Mammary epithelial cell (primary cell): ENCODE measurements at regions not wholly inside any gene's neighbourhood (a gene's known extent, or its start where the extent isn't known, plus 50 kb on each side); places are given as distances from the start of the nearest gene placed in this dataset.

ENCODE experiments used
- EZH2 ChIP-seq: IDR thresholded peaks from 2 replicates; pipeline ENCODE4 v1.6.1; 2012; ENCODE audit warnings: low read length, inconsistent platforms, borderline replicate concordance
- TF ChIP-seq, protein P1 (sequence below), 2 donors: IDR thresholded peaks in 1 of 2; conservative IDR thresholded peaks in 1 of 2; 2 replicates each; pipeline ENCODE4 v1.5.1; 2011 to 2012; ENCODE audit warnings: inconsistent platforms in 2 of 2, low read length in 2 of 2, mild to moderate bottlenecking in 2 of 2, control low read depth in 1 of 2, low read depth in 1 of 2; ENCODE audit not compliant: insufficient read depth in 1 of 2; ENCODE audit errors: extremely low read depth in 1 of 2

DNA sequence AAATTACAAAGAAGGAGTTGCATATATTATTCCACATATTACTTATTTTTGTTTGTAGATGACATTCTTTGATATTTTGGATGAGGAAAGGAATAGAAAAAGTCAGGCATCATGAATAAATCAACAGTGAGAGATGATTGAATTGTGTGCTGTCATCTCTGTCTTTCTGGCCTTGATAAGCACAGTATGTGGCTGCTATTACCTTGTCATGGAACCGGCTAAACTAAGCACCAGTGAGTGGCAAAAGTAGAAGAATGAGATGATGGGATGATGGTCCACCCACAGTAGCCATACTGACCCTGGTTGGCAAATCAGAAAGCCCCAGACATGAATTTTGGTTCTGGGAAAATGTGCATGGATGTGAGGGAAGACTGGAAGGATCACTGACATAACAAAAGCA is 361.2 kb upstream of the DMAC1 start:
- TF ChIP-seq, protein P1, sequence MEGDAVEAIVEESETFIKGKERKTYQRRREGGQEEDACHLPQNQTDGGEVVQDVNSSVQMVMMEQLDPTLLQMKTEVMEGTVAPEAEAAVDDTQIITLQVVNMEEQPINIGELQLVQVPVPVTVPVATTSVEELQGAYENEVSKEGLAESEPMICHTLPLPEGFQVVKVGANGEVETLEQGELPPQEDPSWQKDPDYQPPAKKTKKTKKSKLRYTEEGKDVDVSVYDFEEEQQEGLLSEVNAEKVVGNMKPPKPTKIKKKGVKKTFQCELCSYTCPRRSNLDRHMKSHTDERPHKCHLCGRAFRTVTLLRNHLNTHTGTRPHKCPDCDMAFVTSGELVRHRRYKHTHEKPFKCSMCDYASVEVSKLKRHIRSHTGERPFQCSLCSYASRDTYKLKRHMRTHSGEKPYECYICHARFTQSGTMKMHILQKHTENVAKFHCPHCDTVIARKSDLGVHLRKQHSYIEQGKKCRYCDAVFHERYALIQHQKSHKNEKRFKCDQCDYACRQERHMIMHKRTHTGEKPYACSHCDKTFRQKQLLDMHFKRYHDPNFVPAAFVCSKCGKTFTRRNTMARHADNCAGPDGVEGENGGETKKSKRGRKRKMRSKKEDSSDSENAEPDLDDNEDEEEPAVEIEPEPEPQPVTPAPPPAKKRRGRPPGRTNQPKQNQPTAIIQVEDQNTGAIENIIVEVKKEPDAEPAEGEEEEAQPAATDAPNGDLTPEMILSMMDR (conservative IDR thresholded peaks at IDR 0.05 in 1 of 2, IDR thresholded peaks at IDR 0.05 in 1 of 2; ENCODE audit: extremely low read depth in 1 of 2, insufficient read depth in 1 of 2, low read depth in 1 of 2, low read length in 2 of 2): no peak
- no peak for TF ChIP-seq EZH2
